SK-N-MC (cell line): ENCODE measurements at regions not wholly inside any gene's neighbourhood (a gene's known extent, or its start where the extent isn't known, plus 50 kb on each side); places are given as distances from the start of the nearest gene placed in this dataset.

ENCODE experiments used
- DNase-seq: peaks from one replicate; pipeline ENCODE4 v3.0.0-alpha.2; 2011; ENCODE audit warnings: low read depth, low spot score
- H3K27ac ChIP-seq: fragments of 200-600 bp; sonication (generic); 2 replicates; pipeline ENCODE4 v1.5.1; 2016; ENCODE audit warnings: mixed run types
- H3K36me3 ChIP-seq: fragments of 200-600 bp; sonication (generic); 2 replicates; pipeline ENCODE4 v1.6.1; 2017; ENCODE audit warnings: antibody characterized with exemption, low read length, mixed read lengths; ENCODE audit not compliant: insufficient read depth
- H3K4me3 ChIP-seq: fragments of 200-600 bp; sonication (generic); 2 replicates; pipeline ENCODE4 v1.5.1; 2016
- H3K9ac ChIP-seq: fragments of 200-600 bp; sonication (generic); 2 replicates; pipeline ENCODE4 v1.8.0; 2017; ENCODE audit warnings: mixed run types, mixed read lengths; ENCODE audit not compliant: insufficient read length
- H3K9me3 ChIP-seq: fragments of 200-600 bp; sonication (generic); 2 replicates; pipeline ENCODE4 v1.6.1; 2017; ENCODE audit warnings: low read depth, mild to moderate bottlenecking, antibody characterized with exemption, low read length, moderate library complexity, mixed read lengths
- EZH2 ChIP-seq: fragments of 200-600 bp; sonication (generic); IDR thresholded peaks from one replicate; pipeline ENCODE4 v1.6.1; 2017; ENCODE audit warnings: antibody characterized with exemption
- FOXP2 ChIP-seq: optimal IDR thresholded peaks from 2 replicates; pipeline ENCODE3; 2011; ENCODE audit warnings: mild to moderate bottlenecking, moderate library complexity; ENCODE audit not compliant: insufficient read depth; ENCODE audit errors: extremely low read length, control extremely low read depth
- POLR2AphosphoS5 ChIP-seq: IDR thresholded peaks from 2 replicates; pipeline ENCODE4 v1.6.1; 2012; ENCODE audit warnings: mild to moderate bottlenecking, low read depth, low read length, borderline replicate concordance

- TF ChIP-seq FOXP2 (no peak), EZH2 (no peak), POLR2AphosphoS5 (no peak)
- Histone ChIP-seq H3K9me3 (no peaks in the 10 kb centered on the region), H3K4me3 (peak overlapping the region; percentile 30; the same call in 1 of the 2 replicates), H3K9ac (no peak overlapping the region), H3K36me3 (no peaks in the 10 kb centered on the region), H3K27ac (no peak overlapping the region)
- DNase-seq, result no peak
Measured at GRCh38 chr3:71978150-71978721, 193.3 kb upstream of the PROK2 start.

GRCh38 chr3:71977525-71977924 lies 192.6 kb upstream of the PROK2 start:
- H3K27ac ChIP-seq, result no peak overlapping the region
- no peak for TF ChIP-seq POLR2AphosphoS5
- TF ChIP-seq FOXP2, result no peak
- TF ChIP-seq EZH2, result no peak
- H3K9me3 ChIP-seq, result no peaks in the 10 kb centered on the region
- no peak for DNase-seq
- H3K9ac ChIP-seq, result no peak overlapping the region
- no peaks in the 10 kb centered on the region for H3K36me3 ChIP-seq
- H3K4me3 ChIP-seq, result no peak overlapping the region

DNA sequence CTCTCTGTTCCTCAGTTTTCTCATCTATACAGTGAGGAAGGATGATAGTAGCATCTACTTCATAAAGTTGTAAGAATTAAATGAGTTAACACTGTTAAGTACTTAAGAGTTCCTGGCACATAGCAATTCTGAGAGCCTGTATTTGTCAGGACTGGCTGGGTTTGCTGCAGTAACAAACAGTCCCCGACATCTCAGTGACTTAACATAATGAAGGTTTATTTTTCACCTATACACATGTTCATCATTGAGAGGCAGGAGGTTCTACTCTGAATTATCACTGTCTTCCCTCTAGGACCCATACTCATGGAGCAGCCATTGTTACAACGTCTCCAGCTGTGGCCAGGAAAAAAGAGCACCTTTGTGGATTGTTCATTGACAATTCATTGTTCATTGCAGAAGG lies 190.6 kb upstream of the PROK2 start:
- TF ChIP-seq FOXP2, result no peak
- no peak for TF ChIP-seq EZH2
- no peak for TF ChIP-seq POLR2AphosphoS5
- H3K4me3 ChIP-seq, result no peak overlapping the region
- H3K36me3 ChIP-seq, result no peaks in the 10 kb centered on the region
- H3K9me3 ChIP-seq, result no peaks in the 10 kb centered on the region
- H3K27ac ChIP-seq, result no peak overlapping the region
- H3K9ac ChIP-seq, result no peak overlapping the region
- no peak for DNase-seq

GRCh38 chr3:71974786-71975185 lies 189.8 kb upstream of the PROK2 start:
- Histone ChIP-seq H3K9ac (no peak overlapping the region), H3K4me3 (no peak overlapping the region), H3K27ac (no peak overlapping the region), H3K9me3 (no peaks in the 10 kb centered on the region), H3K36me3 (no peaks in the 10 kb centered on the region)
- TF ChIP-seq FOXP2 (no peak), EZH2 (no peak), POLR2AphosphoS5 (no peak)
- DNase-seq, result no peak

- no peak overlapping the region for H3K4me3 ChIP-seq
- H3K27ac ChIP-seq, result no peak overlapping the region
- TF ChIP-seq POLR2AphosphoS5, result no peak
- no peak for TF ChIP-seq EZH2
- TF ChIP-seq FOXP2, result no peak
- H3K36me3 ChIP-seq, result no peaks in the 10 kb centered on the region
- no peaks in the 10 kb centered on the region for H3K9me3 ChIP-seq
- DNase-seq, result no peak
- no peak overlapping the region for H3K9ac ChIP-seq
Measured at GRCh38 chr3:71973274-71974030, 188.5 kb upstream of the PROK2 start.

GRCh38 chr3:71972031-71972430 lies 187.1 kb upstream of the PROK2 start:
- DNase-seq, result no peak
- no peak overlapping the region for H3K27ac ChIP-seq

DNA sequence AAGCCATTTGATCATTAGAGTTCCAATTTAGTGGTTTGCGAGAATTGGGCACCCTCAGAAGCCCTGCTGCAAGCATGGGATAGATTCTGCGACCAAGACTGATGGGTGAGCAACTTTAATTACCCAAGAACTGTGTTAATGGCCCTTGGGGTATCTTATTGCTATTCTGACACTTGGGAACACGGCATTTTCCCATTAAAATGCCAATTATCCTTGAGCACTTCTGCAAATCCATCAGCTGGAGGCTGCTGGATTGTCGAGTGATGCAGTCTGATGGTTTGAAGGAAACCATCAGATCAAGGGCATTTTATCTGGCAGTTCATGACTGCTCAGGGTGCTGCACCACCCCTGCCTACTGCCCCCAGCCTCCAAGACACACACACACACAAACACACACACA lies 183.6 kb upstream of the PROK2 start:
- H3K4me3 ChIP-seq, result no peak overlapping the region
- H3K9me3 ChIP-seq, result no peaks in the 10 kb centered on the region
- DNase-seq, result no peak
- no peaks in the 10 kb centered on the region for H3K36me3 ChIP-seq
- no peak overlapping the region for H3K9ac ChIP-seq
- TF ChIP-seq FOXP2 (no peak), POLR2AphosphoS5 (no peak), EZH2 (no peak)
- H3K27ac ChIP-seq, result no peak overlapping the region

More at GRCh38 chr3:71972031-71972430, 187.1 kb upstream of the PROK2 start:
- no peak for TF ChIP-seq EZH2
- TF ChIP-seq POLR2AphosphoS5, result no peak
- no peak for TF ChIP-seq FOXP2
- H3K9me3 ChIP-seq, result no peaks in the 10 kb centered on the region
- no peaks in the 10 kb centered on the region for H3K36me3 ChIP-seq
- no peak overlapping the region for H3K4me3 ChIP-seq
- H3K9ac ChIP-seq, result no peak overlapping the region

GRCh38 chr3:71966185-71966584 lies 181.2 kb upstream of the PROK2 start:
- no peaks in the 10 kb centered on the region for H3K9me3 ChIP-seq
- DNase-seq, result no peak
- no peak for TF ChIP-seq FOXP2
- no peak overlapping the region for H3K4me3 ChIP-seq
- H3K9ac ChIP-seq, result no peak overlapping the region
- no peak overlapping the region for H3K27ac ChIP-seq
- H3K36me3 ChIP-seq, result no peaks in the 10 kb centered on the region

- TF ChIP-seq FOXP2, result no peak
- no peak for TF ChIP-seq EZH2
- no peak for TF ChIP-seq POLR2AphosphoS5
- Histone ChIP-seq H3K9ac (no peak overlapping the region), H3K9me3 (no peaks in the 10 kb centered on the region), H3K36me3 (no peaks in the 10 kb centered on the region), H3K4me3 (no peak overlapping the region), H3K27ac (no peak overlapping the region)
- no peak for DNase-seq
Measured at GRCh38 chr3:71964170-71964569, 179.2 kb upstream of the PROK2 start.
